IPS-11a (cell line): ENCODE measurements at regions not wholly inside any gene's neighbourhood (a gene's known extent, or its start where the extent isn't known, plus 50 kb on each side); places are given as distances from the start of the nearest gene placed in this dataset.

ENCODE experiments used
- H3K4me3 ChIP-seq: one replicate; pipeline ENCODE4 v1.5.1; 2013; ENCODE audit warnings: low read depth, low read length, control low read depth

- no peak overlapping the region for H3K4me3 ChIP-seq
These were observed 96.0 kb upstream of the MAP3K4 start for GRCh38 chr6:160895562-160895961.

- no peak overlapping the region for H3K4me3 ChIP-seq
These were observed 91.7 kb upstream of the MAP3K4 start for GRCh38 chr6:160899671-160900430.

DNA sequence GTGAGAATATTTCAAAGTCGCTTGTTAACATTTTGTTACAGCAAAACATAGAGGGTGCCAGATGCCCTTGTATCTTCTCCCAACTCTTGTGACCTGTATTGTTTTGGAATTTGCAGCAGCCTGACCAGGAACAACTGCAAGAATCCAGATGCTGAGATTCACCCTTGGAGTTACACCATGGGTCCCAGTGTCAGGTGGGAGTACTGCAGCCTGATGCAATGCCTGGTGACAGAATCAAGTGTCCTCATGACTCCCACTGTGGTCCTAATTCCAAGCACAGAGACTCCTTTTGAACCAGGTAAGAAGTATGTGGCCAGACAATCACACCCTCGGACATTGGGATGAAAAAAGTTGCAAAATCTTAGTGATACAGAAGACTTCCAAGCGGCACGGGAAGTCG lies 79.6 kb upstream of the MAP3K4 start:
- no peak overlapping the region for H3K4me3 ChIP-seq

DNA sequence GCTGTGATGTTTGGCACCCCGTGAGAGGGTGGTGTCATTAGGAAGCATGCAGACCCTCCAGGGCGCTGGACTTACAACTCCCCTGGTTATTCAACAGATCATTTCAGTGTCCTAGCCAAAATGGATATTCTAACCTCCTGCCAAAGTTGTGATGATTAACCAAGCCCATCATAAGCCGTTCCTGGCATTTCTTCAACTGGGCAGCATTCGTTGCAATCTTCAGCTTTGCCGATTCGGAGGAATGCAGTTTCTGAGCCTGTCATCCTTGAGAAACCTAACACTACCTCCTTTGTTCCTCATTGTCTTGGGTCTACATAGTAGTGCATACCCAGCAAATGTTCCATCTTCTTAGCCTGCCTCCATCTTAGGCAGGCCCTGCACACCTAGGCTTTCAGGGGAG lies 79.2 kb upstream of the MAP3K4 start:
- no peak overlapping the region for H3K4me3 ChIP-seq

- H3K4me3 ChIP-seq = no peak overlapping the region
These were observed 74.0 kb upstream of the MAP3K4 start for GRCh38 chr6:160917572-160917971.

DNA sequence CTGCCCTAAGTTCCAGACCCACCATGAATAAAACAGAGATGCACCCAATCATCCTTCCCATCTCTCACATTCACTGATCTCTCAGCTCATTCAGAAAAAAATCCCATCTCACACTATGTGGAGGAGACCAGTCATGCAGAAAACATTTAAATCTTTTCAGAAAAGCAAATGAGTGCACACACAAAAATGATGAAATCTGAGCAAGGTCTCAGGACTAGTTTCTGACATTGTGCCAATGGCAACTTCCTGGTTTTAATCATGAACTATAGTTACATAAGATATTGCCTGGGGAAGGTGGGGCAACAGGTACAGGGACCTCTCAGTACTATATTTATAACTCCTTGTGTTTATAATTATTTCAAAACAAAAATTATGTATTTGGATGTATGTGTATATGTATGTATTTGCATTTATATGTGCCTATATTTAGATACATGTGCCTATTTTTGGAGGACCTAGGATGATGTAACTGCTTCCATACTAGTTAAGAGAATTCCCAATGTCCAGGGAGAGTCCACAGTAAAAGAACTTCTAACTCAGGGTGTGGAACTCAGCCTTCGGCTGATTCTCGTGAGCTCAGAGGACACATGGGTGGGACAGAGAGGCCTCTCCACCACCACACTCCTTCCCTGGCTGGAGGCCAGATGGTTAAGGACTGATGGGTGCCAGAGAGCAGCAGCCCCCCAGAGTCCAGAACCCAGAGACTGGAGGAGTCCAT lies 71.7 kb upstream of the MAP3K4 start:
- no peak overlapping the region for H3K4me3 ChIP-seq

- H3K4me3 ChIP-seq = no peak overlapping the region
These were observed 70.5 kb upstream of the MAP3K4 start for GRCh38 chr6:160921095-160921494.

DNA sequence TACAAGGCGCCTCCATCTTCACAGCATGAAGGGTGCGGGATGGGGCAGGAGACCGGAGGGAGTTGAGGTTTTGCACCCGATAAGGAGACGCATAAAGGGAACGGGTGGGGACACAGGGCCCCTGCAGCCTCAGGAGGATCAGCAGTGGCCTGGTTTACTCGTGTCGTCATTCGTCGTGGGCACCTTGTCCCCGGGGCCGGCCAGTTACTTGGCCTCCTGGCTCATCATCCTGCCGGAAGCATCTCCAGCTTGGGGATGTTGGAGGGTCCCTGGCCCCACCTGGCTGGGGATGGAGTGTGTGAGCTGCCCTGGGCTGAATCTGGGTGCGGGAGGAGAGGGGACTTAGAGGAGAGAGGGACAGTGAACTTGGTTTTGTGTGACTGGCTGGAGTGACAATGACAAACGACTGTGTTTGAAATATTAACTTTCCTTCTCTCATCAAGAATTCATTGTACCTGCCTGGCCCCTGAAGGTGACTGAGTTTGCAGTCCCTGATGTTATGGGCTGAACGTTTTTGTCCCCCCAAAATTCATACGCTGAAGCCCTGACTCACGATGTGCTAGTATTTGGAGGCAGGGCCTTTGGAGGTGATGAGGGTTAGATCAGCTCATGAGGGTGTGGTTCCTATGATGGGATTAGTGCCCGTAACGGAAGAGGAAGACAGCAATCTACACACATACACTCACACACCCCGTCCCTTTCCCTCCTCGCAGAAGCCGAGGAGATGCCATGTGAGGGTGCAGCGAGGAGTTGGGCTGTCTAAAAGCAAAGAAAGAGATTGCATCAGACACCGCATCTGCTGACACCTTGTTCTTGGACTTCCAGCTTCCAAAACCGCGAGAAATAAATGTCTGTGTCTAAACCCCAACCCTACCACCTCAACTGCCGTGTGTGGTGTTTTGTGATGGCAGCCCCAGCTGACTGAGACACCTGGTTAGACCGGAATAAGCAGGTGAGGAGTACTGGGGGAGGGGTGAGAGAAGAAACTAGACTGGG lies 65.0 kb upstream of the MAP3K4 start:
- no peak overlapping the region for H3K4me3 ChIP-seq

- H3K4me3 ChIP-seq = no peak overlapping the region
These were observed 64.2 kb upstream of the MAP3K4 start for GRCh38 chr6:160927416-160927815.

DNA sequence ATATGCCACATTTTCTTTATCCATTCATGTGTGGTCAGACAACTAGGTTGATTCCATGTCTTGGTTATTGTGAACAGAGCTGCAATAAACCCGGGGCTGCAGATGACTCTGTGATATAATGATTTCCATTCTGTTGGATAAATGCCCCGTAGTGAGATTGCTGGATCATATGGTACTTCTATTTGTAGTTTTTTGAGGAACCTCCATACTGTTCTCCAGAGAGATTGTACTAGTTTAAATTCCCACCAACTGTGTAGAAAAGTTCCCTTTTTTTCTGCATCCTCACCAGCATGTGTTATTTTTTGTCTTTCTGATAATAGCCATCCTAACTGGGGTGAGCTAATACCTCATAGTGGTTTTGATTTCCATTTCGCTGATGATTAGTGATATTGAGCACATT lies 62.2 kb upstream of the MAP3K4 start:
- no peak overlapping the region for H3K4me3 ChIP-seq

- no peak overlapping the region for H3K4me3 ChIP-seq
These were observed 61.7 kb upstream of the MAP3K4 start for GRCh38 chr6:160929831-160930230.

DNA sequence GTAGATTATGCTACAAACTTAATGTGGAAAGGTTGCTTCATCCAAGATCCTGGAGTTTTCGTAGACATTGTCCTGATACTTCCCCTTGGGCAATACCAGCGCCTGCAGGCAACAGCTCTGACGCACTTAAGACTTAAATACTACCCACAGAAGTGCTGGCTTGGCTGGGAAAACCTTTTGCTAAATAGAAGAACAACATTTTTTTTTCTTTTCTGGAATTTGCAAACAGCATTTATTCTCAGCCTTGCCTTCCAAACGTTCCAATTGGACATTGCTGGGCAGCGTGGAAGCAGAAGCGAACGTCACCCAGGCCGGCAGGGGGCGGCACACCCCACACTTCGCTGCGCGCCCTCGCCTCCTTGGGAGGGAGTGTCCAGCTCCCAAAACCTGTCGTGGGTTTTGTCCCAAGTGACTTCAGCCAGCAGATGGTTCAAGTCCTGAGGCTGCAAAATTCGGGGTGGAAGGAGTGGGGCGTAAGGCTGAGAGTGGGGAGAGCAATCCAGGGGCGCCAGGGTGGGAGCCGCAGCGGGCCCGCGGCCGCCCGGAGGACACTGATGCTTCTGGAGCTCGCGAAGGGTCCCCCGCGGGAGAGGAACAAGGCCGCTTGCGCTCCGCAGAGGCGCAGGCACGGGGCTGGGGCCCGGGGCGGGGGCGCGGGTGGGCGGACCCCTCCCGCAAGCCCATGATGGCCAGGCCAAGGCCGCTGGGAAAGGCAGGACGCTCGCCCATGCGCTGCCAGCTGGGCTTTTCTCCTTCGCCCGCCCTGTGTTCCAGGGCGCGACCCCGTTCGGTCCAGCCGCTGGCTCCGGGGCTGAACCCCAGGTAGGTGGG lies 60.8 kb upstream of the MAP3K4 start:
- H3K4me3 ChIP-seq = peak overlapping the region; percentile 35

DNA sequence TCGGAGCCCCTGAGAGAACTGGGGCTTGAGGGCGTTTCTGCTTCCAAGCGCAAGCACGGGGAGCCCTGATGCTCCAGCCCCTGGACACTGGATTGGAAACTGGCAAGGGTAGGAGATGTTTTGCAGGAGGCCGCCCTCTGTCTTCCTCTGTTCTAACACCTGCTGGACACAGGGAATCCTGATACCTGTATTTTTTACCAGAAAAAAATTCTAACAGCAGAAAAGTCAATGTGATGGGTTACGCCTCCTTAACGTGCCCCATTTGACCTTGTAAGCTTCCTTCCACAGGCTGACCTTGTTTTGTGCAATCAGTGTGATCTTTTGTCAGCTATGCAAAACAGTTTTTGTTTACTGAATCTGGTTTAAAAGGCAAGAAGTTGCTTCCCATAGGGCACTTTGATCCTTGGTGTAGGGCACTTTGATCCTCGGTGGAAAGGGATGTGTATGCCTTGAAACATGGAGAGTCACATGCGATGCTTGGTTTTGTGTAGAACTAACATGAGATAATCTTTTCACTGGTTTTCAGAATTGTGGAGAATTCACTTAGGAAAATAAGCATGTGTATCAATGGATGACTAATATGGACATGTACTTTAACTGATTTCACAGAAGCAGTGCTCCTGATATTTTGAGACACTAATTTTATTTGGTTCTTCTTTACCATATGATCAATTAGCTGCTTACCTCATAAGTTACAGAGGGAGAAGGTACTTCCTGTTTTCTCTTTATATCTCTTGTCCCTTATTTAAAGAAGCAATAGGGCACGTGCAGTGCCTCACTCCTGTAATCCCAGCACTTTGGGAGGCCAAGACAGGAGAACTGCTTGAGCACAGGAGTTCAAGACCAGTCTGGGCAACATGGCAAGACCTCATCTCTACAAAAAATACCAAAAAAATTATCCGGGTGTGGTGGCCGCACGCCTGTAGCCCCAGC lies 59.9 kb upstream of the MAP3K4 start:
- H3K4me3 ChIP-seq = peak overlapping the region; percentile 35

- no peak overlapping the region for H3K4me3 ChIP-seq
These were observed 58.3 kb upstream of the MAP3K4 start for GRCh38 chr6:160933256-160933655.

DNA sequence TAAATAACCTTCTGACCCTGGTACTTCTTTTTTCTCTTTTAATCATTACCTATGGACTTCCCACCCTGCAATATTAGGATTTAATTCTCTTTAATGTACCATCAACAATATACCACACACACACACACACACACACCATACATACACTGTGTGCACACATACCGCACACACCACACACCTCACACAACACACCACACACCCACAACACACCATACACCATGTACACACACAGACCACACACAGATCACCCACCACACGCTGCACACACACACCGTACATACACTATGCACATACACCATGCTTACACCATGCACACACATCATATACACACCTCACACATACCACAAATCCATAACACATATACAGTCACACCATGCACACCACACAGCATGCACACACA lies 57.4 kb upstream of the MAP3K4 start:
- no peak overlapping the region for H3K4me3 ChIP-seq

DNA sequence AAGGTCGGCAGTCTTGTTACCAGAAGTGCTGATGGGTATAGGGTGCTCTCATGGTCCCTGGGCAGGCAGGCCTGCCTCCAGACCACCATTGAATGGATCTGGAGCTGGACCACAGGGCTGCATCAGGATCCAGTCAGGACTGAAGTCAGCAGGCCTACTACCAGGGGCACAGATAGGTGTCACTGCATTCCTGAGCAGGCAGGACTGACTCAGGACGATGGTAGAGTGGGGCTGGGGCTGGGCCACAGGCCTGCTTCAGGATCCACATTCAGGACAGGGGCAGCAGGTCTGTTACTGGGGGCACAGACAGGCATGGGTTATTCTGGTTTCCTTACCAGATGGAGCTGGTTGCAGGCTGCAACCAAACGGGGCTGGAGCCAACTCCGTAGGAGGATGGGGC lies 51.4 kb upstream of the MAP3K4 start:
- no peak overlapping the region for H3K4me3 ChIP-seq
